HG03175 (cell line): ENCODE measurements at regions not wholly inside any gene's neighbourhood (a gene's known extent, or its start where the extent isn't known, plus 50 kb on each side); places are given as distances from the start of the nearest gene placed in this dataset.

Experiments used
- ATAC-seq: cut with Tn5 transposase; IDR thresholded peaks from one replicate; pipeline ENCODE4 v1.9.1; 2021; ENCODE audit warnings: mild to moderate bottlenecking, moderate library complexity; ENCODE audit not compliant: unreplicated experiment

GRCh38 chr6:44674226-44675155 is 287.0 kb downstream of the CDC5L start:
- ATAC-seq, result no peak

DNA sequence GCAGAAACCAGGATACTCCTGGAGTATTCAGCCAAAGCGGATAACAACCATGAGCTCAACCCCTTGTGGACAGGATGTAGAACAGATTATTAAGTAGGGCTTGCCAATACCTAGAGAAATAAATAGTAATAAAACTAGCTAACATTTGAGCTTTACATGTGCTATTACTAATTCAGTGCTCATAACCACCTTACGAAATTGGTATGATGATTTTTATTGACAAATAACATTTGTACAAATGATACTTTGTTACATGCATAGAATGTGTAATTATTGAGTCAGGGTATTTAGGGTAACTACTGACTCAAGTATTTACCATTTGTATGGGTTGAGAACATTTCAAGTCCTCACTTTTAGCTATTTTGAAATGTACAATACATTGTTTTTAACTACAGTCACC is 287.9 kb downstream of the CDC5L start:
- no peak for ATAC-seq

DNA sequence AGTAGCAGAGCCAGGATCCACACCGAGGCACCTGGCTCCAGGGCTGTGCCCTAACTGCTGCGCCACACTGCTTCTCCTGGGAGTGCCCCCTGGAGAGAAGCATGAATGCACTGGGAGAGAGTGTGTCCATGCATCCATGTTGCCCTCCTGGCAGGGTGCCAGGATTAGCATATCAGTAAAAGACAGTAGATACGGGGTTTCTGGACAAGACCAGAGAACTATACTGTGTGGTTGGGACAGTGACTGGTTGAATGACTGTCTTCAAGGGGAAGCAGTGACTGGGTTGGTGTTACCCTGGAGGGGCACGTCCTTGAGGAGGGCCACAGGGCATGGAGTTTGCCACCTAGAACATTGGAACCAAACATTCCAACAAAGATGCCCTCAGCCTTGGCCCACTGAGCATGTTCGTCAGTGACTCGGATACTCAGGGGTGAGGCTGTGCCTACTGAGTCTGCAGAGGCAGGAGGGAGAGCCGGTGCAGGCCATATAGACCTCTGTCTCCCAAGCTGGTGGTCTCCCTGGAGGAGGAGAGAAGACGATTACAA is 288.8 kb downstream of the CDC5L start:
- ATAC-seq, result no peak

DNA sequence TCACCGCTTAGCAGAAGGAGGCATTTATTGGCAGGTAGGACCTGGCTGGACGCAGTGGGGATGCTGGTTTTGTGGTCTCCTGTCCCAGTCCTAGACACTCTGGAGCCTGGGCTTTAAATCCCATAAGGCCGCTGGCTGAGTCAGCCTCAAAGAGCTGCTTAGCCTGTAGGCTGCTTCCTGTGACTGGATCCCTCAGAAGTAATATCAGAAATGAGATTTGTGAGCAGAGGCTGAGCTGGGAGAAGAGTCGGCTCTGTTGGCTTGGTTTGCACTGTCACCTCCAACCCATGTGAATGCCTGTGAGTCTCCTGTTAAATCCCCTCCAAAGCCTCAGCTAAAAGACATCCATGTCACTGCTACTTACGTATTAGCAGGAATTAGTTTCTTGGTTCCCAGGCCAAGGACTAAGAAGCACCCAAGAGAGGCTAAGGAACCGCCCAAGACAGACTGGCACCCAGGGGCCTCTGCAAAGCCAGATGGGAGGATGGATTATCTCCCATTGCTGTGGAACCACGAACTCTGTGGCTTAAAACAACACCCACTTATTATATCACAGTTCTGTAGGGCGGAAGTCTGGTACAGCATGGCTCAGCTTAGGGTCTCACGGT is 289.4 kb downstream of the CDC5L start:
- no peak for ATAC-seq

DNA sequence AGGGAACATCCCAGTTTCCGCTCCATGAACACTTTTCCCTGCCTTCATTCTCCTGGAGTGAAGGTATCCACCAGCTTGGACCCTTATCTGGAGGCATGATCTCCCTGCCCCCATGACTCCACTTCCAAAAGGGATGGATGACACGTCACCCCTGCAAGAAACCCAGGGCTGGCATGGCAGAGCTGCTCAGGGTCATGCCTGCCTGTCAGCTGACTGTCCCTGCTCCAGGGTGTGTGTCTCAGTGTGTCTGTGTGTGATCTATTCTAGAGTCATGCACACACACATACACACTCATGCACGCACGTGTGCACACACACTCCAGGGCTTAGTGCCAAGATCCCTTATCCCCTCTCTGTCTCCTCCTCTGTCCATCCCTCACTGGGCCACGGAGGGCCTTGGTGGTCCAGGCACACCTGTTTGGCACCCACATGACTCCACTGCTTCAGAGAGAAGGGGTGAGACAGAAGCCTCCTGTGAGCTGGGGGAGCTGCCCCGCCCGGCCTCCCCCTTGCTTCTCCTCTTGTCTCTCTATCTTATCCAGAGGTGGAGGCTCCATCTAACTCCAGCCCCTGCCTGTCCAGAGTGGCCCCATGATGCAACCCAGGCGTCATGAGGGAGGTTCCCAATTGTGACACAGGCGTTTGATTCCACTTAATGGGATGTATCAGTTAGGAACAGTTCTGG is 290.9 kb downstream of the CDC5L start:
- ATAC-seq, result no peak

GRCh38 chr6:44679438-44680201 is 292.1 kb downstream of the CDC5L start:
- no peak for ATAC-seq

DNA sequence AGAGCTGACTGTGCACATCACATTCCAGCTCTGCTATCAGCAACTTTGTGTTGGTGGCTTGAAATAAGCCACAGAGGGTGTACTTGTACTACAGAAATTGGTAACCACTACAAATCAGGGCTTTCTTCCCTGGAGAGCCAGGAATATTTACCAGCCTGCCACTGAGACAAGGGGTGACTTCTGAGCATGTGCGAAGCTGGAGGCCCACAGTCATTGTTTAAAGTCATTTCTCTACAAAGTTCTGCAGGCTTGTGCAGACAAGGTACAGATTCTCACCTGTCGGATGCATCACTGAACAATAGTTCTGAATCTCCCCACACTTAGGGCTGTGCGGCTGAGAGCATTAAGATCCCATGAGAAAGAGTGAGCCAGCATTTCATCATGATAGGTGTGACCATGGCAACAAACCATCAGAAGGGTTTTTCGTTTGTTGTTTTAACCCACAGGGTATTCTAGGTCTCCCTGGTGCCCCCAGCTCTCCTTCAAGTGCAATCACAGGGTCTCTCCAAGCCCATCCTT is 292.8 kb downstream of the CDC5L start:
- no peak for ATAC-seq

DNA sequence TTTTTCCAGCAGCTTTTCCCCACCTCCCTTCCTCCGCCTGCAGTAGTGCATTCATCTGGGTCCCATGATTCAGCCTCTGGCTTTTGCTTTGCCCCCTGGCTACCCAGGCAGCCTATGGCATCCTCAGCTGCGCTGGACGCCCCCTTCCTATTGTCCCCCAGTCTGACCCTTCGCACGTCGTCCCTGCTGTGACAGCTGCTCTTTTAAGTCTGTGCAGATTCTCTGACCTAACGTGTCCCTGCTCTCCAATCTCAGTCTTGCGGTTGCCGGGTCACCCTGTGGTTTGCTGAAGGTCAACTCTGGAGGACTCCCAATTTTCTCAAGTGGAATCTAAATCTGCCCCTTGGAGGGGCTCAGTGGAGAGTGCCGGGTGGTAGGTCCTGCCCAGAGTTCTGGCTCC is 294.3 kb downstream of the CDC5L start:
- no peak for ATAC-seq

DNA sequence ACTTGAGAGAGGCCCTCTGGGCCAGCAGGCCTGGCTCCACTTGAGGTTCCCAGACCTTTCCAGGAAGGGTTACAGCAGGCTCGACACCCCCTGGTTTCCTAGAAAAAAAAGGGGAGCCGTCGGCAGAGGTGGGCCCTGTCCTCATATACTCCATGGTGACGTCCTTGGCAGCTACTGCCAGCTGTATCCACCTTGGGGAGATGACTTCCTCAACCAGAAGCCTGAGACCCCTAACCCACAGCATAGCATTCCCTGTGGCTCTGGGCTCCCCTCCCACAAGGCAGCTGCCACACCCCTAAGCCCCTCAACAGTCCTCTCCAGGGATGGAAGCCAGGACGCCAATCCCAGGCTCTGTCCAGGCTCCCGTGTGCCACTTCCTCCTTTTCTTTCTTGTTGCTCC is 294.8 kb downstream of the CDC5L start:
- ATAC-seq, result no peak

DNA sequence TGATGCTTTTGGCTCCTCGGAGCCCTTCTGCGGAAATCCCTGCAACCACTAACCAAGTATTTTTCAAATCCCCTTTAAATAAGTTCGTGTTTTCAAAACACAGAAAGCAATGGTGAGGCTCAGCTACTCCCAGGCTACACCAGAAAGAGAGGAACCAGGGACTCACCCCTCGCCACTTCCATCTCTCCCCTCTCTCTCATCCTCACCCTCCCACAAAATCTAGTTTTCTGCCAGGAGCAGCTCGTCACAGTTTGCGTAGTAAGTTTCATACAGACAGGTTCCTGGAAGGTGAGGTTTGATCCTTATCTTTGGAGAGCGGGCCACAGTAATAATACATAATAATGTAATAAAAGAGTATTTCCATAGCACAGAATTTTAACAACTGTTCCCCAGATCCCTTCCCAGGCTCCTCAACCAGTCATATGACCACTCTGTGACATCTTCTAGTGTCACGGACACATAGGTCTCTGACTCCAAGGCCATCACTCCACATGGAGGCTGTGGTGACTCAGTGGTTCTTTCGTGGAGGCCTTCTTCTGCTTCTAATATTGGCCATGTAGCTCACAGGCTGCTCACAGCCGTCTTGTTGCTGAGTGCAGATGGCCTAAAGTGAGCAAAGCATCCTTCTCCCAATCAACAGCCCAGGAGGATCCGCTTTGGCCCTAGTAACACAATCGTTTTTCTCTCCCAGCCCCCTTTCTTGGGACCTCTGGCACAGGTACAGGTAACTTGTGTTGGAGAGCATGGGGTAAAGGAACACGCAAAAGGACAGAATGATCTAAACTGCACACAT is 295.7 kb downstream of the CDC5L start:
- no peak for ATAC-seq

- no peak for ATAC-seq
Measured at GRCh38 chr6:44685213-44685612, 297.7 kb downstream of the CDC5L start.

GRCh38 chr6:44696099-44696498 is 308.6 kb downstream of the CDC5L start:
- no peak for ATAC-seq

- ATAC-seq, result no peak
Measured at GRCh38 chr6:44696686-44697085, 309.2 kb downstream of the CDC5L start.

- no peak for ATAC-seq
Measured at GRCh38 chr6:44697327-44697726, 309.8 kb downstream of the CDC5L start.

DNA sequence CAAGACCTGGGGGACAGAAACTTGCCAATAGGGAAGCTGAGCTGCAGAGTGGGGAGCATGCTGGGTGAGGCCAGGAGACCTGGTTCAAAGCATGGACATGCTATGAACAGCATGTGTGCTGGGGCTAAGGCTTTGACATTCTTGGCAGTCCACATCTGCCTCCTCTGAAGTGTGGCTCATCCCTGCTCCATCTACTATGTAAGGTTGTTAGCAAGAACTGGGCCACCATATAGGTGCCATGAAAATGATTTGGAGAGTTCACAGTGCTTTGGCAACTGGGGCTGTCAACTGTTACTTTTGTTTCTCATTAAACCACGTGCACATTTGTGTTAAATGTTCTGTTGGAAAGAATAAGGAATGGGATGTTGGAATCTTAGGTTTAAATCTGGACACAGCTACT is 311.1 kb downstream of the CDC5L start:
- ATAC-seq, result no peak

DNA sequence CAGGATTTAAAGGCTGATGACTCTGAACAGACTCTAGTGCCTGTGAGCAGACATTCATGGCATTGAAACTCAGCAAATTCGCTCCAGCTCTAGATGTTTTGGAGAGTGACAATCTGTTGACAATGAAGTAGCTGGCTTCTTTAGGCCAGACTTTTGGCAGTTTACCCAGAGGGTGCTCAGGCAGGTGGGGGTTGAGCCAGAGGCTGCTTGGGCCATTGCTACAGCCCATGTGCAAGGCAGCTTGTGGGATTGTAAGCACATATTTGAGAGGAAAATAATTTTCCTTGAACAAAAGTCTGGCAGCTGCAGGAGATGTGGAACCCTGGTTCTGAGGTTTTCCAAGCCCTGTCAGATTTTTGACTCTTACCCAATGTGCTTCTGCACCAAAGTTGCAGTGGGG is 311.6 kb downstream of the CDC5L start:
- no peak for ATAC-seq

GRCh38 chr6:44699851-44700250 is 312.3 kb downstream of the CDC5L start:
- no peak for ATAC-seq

- no peak for ATAC-seq
Measured at GRCh38 chr6:44700422-44700821, 312.9 kb downstream of the CDC5L start.

- ATAC-seq, result no peak
Measured at GRCh38 chr6:44701038-44701636, 313.6 kb downstream of the CDC5L start.
